GM21576 (cell line): ENCODE measurements at regions not wholly inside any gene's neighbourhood (a gene's known extent, or its start where the extent isn't known, plus 50 kb on each side); places are given as distances from the start of the nearest gene placed in this dataset.
"Not testable (repeated sequence)": the region's sequence is repeated elsewhere in the genome, so short reads cannot be mapped to it uniquely, and the experiment has no call there.

ENCODE experiments used
- ATAC-seq: cut with Tn5 transposase; IDR thresholded peaks from one replicate; pipeline ENCODE4 v1.9.1; 2021; ENCODE audit warnings: mild to moderate bottlenecking, moderate library complexity; ENCODE audit not compliant: unreplicated experiment

DNA sequence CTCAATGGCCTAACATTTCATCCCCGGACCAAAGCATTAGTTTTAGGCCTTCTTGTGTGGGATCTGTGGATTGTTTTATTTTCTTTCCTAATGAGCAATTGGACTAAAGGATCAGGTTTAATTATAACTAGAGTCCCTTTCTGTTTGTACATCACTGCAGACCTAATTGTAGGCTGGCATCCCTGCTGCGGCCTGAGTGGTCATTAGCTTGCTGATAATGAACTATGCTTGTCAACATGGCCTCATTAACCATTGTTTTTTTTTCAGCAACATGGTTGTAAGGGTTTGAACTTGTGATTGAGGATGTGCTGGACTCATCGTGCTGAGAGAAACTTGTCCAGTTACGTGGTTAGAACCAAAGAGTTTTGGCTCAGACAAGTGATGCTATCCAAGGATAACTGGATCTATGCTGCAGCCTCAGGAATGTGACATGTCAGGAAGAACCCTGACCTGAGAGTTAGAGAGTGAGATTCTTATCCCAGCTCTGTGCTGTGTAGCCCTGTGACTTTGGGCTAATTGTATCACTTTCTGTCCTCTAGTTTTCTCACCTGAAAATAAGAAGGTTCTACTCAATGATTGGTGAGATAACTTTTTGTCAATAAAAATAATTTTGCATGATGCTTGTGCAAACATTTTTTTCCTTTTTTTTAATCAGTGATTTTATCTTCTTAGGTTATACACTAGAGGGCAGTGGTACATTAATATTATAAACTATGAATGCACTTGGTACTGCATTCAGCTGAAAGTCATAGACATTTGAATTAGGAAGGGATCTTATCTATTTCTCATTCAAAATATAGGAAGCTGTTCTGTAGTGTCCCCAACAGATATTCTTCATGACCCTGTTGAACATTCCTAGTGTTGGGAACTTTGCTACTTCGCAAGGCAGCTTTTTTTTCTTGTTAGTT lies 140.9 kb downstream of the RNF144B start:
- ATAC-seq = no peak

GRCh38 chr6:18530201-18530600 lies 143.1 kb downstream of the RNF144B start:
- no peak for ATAC-seq

DNA sequence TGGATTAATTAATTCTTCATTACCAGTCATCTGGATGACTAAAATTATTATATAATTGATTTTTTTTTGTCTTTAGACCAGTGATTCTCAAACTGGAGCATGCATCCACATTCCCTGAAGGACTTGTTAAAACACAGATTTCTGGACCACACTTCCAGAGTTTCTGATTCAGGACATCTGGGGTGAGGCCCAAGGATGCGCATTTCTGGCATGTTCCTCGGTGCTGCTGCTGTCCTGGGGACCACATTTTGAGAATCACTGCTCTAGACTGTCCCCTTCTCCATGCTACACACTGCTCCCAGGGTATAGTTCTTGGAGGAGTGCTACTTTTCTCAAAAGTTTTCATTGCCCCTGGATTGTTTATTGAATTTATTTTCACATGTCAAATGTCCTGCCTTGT lies 145.0 kb downstream of the RNF144B start:
- no peak for ATAC-seq

GRCh38 chr6:18533793-18534192 lies 146.6 kb downstream of the RNF144B start:
- ATAC-seq = no peak

GRCh38 chr6:18536591-18537055 lies 149.5 kb downstream of the RNF144B start:
- no peak for ATAC-seq

- no peak for ATAC-seq
These were observed 151.2 kb downstream of the RNF144B start for GRCh38 chr6:18538315-18538714.

- no peak for ATAC-seq
These were observed 155.9 kb downstream of the RNF144B start for GRCh38 chr6:18543051-18543450.

DNA sequence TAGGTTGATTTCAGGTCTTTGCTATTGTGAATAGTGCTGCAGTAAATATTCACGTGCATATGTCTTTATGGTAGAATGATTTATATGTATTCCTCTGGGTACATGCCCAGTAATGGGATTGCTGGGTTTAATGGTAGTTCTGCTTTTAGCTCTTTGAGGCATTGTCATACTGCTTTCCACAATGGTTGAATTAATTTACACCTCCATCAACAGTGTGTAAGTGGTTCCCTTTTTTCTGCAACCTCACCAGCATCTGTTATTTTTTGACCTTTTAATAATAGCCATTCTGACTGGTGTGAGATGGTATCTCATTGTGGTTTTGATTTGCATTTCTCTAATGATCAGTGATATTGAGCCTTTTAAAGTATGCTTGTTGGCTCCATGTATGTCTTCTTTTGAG lies 158.0 kb downstream of the RNF144B start:
- ATAC-seq = not testable (repeated sequence)

- ATAC-seq = no peak
These were observed 158.6 kb downstream of the RNF144B start for GRCh38 chr6:18545726-18546125.

- no peak for ATAC-seq
These were observed 163.0 kb downstream of the RNF144B start for GRCh38 chr6:18550119-18550518.

DNA sequence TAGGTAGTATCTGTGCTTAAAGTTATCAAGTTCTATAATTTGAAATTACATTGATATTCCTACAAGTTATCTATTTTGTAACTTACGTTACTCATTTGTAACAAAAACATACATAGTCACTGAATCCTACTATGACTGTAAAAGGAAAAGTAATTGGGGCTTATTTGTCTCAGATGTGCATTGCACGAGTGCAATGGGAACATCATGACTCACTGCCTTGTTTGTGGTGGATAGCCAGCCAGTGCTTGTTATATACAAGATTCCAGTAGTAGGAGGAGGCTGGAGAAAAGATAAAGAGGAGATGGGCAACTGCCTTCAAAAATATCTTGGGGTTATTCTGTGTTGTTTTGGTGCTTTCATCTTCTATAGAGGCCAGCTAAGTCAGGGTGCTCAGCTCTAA lies 164.1 kb downstream of the RNF144B start:
- no peak for ATAC-seq

GRCh38 chr6:18555750-18556149 lies 168.6 kb downstream of the RNF144B start:
- ATAC-seq = no peak

DNA sequence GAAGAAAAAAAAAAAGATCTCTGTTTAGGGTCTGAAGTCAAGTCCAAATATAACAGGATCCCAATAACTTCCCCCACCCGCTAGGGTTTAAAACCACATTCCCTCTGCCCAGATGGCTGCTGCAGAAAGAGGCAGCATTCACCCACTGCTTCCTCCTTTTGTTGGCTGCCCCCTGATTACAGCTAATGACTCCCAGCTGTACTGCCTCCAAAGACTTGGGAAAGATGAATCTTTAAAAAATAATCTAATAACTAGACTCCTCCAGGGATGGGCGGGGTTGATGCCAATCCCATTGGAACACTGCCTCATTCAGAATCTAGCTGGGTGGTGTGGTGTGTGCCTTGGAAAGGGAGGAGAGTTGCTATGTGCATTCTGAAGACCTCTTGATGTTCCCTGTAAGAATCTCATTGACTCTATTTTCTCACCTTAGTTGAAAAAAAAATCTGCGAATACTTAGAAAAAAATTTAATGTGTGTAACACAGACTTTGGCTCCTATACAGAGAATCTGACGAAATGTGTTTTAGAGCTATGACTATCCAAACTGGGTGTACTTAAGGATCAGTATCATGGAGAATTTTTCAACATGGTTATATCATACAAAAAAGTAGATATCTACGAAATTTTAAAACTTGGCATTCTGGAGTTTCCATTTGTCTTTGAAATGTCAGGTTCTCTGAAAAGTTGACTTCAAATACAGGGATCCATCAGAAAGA lies 174.0 kb downstream of the RNF144B start:
- no peak for ATAC-seq

DNA sequence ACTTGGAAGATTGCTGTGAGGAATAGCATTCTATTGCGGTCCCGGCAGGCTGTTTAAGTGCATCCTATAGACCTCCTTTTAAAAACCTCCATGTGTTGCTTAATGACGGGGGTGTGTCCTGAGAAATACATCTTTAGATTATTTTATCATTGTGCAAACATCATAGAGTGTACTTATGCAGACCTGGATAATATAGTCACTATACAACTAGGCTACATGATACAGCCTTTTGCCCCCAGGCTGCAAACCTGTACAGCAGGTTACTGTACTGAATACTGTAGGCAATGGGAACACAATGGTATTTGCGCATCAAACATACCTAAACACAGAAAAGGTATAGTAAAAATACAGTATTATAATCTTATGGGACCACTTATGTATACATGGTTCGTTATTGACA lies 175.6 kb downstream of the RNF144B start:
- ATAC-seq = no peak

GRCh38 chr6:18564775-18565174 lies 177.6 kb downstream of the RNF144B start:
- no peak for ATAC-seq

GRCh38 chr6:18565231-18565630 lies 178.1 kb downstream of the RNF144B start:
- no peak for ATAC-seq

GRCh38 chr6:18567380-18567779 lies 180.2 kb downstream of the RNF144B start:
- ATAC-seq = no peak

DNA sequence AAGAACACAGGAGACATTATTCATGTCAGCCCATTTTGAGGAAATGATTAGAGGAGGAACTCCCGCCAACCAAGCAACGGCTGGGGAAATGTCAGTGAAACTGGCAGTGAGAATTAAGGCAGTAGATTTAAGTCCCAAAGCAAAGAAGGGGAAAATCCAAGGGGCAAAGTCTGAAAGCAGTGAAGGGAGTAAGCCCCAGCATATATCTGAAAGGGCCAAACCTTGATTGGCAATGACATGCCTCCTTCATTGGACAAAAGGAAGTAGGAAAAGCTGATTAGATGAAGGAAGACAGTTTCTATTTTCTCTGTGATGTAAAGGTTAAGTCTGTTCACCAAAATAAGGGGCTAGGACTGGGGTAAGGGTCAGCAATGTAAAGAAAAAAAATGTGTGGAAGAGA lies 190.3 kb downstream of the RNF144B start:
- ATAC-seq = no peak

DNA sequence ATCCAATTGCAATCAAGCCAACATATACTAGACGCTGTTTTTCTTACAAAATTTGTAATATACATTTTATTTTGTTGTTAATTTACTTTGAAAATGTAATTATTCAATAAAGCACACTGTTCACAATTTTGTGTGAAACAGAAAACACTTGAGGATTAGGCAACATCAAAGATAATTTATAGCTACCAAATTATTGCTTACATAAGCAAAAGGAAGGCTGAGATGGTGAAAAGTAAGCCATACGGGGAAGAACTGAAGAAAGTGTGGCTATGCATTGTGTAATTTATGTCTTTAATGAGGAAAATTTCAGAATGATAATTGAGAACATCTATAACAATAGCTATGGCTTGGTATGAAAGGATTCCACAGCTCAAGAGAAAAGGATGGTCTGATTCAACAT lies 192.0 kb downstream of the RNF144B start:
- ATAC-seq = no peak

GRCh38 chr6:18579869-18580268 lies 192.7 kb downstream of the RNF144B start:
- ATAC-seq = no peak

GRCh38 chr6:18584372-18584771 lies 197.2 kb downstream of the RNF144B start:
- ATAC-seq = no peak

GRCh38 chr6:18585032-18585573 lies 198.0 kb downstream of the RNF144B start:
- ATAC-seq = no peak
